ENCODE measurements at regions not wholly inside any gene's neighbourhood (a gene's known extent, or its start where the extent isn't known, plus 50 kb on each side); places are given as distances from the start of the nearest gene placed in this dataset.

GRCh38 chr7:117974891-117975290, 101.7 kb upstream of the CTTNBP2 start:
- H3K27ac ChIP-seq (ENCODE audit: low read depth, low read length) = no peak overlapping the region
- WGBS = 88% methylated on average over 1 of the region's 2 CpGs
- no peak overlapping the region for H3K9ac ChIP-seq (ENCODE audit: low read depth, low read length)
- H3K36me3 ChIP-seq (ENCODE audit: insufficient read depth, low read length) = no peaks in the 10 kb centered on the region
- H3K27me3 ChIP-seq (ENCODE audit: insufficient read depth, low read length) = no peaks in the 10 kb centered on the region
- no peak overlapping the region for H3K4me3 ChIP-seq (ENCODE audit: low read length)
- no peaks in the 10 kb centered on the region for H3K9me3 ChIP-seq (ENCODE audit: insufficient read depth, low read depth, low read length)
- H3K4me1 ChIP-seq (ENCODE audit: insufficient read depth, low read length) = no peaks in the 10 kb centered on the region

DNA sequence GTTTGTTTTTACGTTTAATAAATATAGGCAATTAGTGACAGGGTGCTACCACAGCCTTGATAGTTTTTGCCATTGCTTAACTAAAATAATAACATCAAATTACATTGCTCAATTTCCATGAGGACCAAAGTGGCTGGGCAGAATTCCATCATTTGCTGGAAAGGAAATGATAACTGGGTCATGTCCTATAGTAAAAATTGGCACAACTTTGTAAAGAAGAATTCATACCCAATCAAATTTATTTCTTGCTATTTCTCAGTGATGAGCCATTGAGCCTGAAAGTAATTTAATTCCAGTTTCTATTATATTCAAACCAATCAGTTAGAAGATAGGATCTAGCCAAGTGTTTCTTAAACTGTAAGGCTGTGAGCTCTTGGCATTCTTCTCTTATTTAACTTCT, 102.2 kb upstream of the CTTNBP2 start:
- Histone ChIP-seq H3K4me1 (ENCODE audit: insufficient read depth, low read length) (no peaks in the 10 kb centered on the region), H3K27ac (ENCODE audit: low read depth, low read length) (no peak overlapping the region), H3K36me3 (ENCODE audit: insufficient read depth, low read length) (no peaks in the 10 kb centered on the region), H3K9ac (ENCODE audit: low read depth, low read length) (no peak overlapping the region), H3K9me3 (ENCODE audit: insufficient read depth, low read depth, low read length) (no peaks in the 10 kb centered on the region), H3K27me3 (ENCODE audit: insufficient read depth, low read length) (no peaks in the 10 kb centered on the region), H3K4me3 (ENCODE audit: low read length) (no peak overlapping the region)
- no CpG with 5 or more reads among the region's 1 CpG for WGBS

DNA sequence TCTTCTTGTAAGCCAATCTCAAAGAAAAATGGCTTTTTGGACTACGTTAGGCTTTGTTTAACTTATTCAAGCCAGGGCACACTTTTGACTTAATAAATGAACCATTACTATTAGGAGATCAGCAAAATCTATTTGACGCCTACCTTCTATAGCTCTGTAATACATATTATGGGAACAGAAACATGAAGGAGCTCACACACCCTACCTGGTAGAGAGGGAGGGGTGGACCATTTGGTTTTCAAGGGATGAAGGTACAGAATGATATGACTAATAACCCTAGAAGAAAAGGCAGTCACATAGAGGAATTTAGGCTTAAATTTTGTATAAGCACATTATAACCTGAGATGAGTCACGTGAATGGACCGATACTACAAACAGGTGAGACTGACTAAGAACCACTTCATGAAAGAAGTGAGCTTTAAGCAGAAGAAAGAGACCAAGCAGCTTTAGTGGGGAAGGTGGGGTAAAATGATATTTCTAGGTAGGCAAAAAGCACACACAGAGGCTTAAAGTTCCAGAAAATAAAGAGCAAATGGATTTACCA, 106.8 kb upstream of the CTTNBP2 start:
- WGBS = 95% methylated on average over 3 of the region's 4 CpGs
- Histone ChIP-seq H3K4me3 (ENCODE audit: low read length) (no peak overlapping the region), H3K9ac (ENCODE audit: low read depth, low read length) (no peak overlapping the region), H3K4me1 (ENCODE audit: insufficient read depth, low read length) (no peaks in the 10 kb centered on the region), H3K27me3 (ENCODE audit: insufficient read depth, low read length) (no peaks in the 10 kb centered on the region), H3K27ac (ENCODE audit: low read depth, low read length) (no peak overlapping the region), H3K36me3 (ENCODE audit: insufficient read depth, low read length) (no peaks in the 10 kb centered on the region), H3K9me3 (ENCODE audit: insufficient read depth, low read depth, low read length) (no peaks in the 10 kb centered on the region)

GRCh38 chr7:117982071-117983055, 109.1 kb upstream of the CTTNBP2 start:
- Histone ChIP-seq H3K9ac (ENCODE audit: low read depth, low read length) (no peak overlapping the region), H3K27ac (ENCODE audit: low read depth, low read length) (no peak overlapping the region), H3K27me3 (ENCODE audit: insufficient read depth, low read length) (no peaks in the 10 kb centered on the region), H3K4me3 (ENCODE audit: low read length) (no peak overlapping the region), H3K9me3 (ENCODE audit: insufficient read depth, low read depth, low read length) (no peaks in the 10 kb centered on the region), H3K36me3 (ENCODE audit: insufficient read depth, low read length) (no peaks in the 10 kb centered on the region), H3K4me1 (ENCODE audit: insufficient read depth, low read length) (no peaks in the 10 kb centered on the region)
- 92% methylated on average over 10 of the region's 11 CpGs for WGBS

GRCh38 chr7:117986645-117987269, 113.5 kb upstream of the CTTNBP2 start:
- H3K36me3 ChIP-seq (ENCODE audit: insufficient read depth, low read length) = no peaks in the 10 kb centered on the region

GRCh38 chr7:117990834-117991233, 117.6 kb upstream of the CTTNBP2 start:
- no peaks in the 10 kb centered on the region for H3K36me3 ChIP-seq (ENCODE audit: insufficient read depth, low read length)
- no peaks in the 10 kb centered on the region for H3K4me1 ChIP-seq (ENCODE audit: insufficient read depth, low read length)
- no peak overlapping the region for H3K9ac ChIP-seq (ENCODE audit: low read depth, low read length)
- H3K4me3 ChIP-seq (ENCODE audit: low read length) = no peak overlapping the region
- no peaks in the 10 kb centered on the region for H3K27me3 ChIP-seq (ENCODE audit: insufficient read depth, low read length)
- H3K9me3 ChIP-seq (ENCODE audit: insufficient read depth, low read depth, low read length) = no peaks in the 10 kb centered on the region
- no peak overlapping the region for H3K27ac ChIP-seq (ENCODE audit: low read depth, low read length)

More at GRCh38 chr7:117986645-117987269, 113.5 kb upstream of the CTTNBP2 start:
- no peaks in the 10 kb centered on the region for H3K4me1 ChIP-seq (ENCODE audit: insufficient read depth, low read length)
- H3K4me3 ChIP-seq (ENCODE audit: low read length) = no peak overlapping the region
- H3K9me3 ChIP-seq (ENCODE audit: insufficient read depth, low read depth, low read length) = no peaks in the 10 kb centered on the region
- H3K9ac ChIP-seq (ENCODE audit: low read depth, low read length) = no peak overlapping the region
- no peaks in the 10 kb centered on the region for H3K27me3 ChIP-seq (ENCODE audit: insufficient read depth, low read length)
- no peak overlapping the region for H3K27ac ChIP-seq (ENCODE audit: low read depth, low read length)
- 88% methylated on average over 2 of the region's 2 CpGs for WGBS

- Histone ChIP-seq H3K4me1 (ENCODE audit: insufficient read depth, low read length) (0 out of 2 replicates have a peak, but pooled peaks cover under 1% of the 10 kb centered on the region), H3K36me3 (ENCODE audit: insufficient read depth, low read length) (no peaks in the 10 kb centered on the region), H3K9me3 (ENCODE audit: insufficient read depth, low read depth, low read length) (no peaks in the 10 kb centered on the region), H3K27me3 (ENCODE audit: insufficient read depth, low read length) (no peaks in the 10 kb centered on the region), H3K27ac (ENCODE audit: low read depth, low read length) (no peak overlapping the region), H3K4me3 (ENCODE audit: low read length) (no peak overlapping the region), H3K9ac (ENCODE audit: low read depth, low read length) (no peak overlapping the region)
- WGBS = 100% methylated on average over 1 of the region's 1 CpG
Observed at GRCh38 chr7:117992635-117993376, 119.6 kb upstream of the CTTNBP2 start.

DNA sequence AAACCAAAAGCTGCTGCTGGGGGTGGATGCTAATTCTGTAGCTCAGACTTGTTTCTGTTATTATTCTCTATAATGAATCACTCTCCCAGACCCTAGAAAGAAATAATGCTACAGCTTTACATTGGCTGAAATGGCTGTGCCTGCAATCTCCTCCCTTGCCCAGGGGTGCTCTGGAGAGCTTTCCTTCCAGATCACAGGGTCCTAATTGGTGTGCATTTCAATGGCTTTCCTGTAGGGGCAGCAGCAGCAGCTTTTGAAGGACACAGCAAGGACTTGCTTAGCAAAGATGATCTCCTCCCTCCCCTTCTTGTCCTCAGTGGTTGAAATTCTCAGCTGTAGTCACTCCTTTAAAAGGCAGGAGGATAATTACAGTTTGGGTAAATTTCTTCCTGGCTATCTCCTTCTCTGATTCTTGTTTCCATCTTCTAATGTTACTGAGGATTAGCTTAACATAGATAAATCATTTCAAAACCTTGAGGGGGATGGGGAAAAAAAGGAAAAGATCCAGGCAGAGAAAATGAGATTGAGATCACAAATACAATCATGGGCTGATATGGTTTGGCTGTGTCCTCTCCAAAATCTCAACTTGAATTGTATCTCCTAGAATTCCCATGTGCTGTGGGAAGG, 120.2 kb upstream of the CTTNBP2 start:
- H3K4me3 ChIP-seq (ENCODE audit: low read length) = no peak overlapping the region
- no peaks in the 10 kb centered on the region for H3K9me3 ChIP-seq (ENCODE audit: insufficient read depth, low read depth, low read length)
- H3K27me3 ChIP-seq (ENCODE audit: insufficient read depth, low read length) = no peaks in the 10 kb centered on the region
- peaks cover 7% of the 10 kb centered on the region for H3K4me1 ChIP-seq (ENCODE audit: insufficient read depth, low read length)
- no peak overlapping the region for H3K27ac ChIP-seq (ENCODE audit: low read depth, low read length)
- no peak overlapping the region for H3K9ac ChIP-seq (ENCODE audit: low read depth, low read length)
- no peaks in the 10 kb centered on the region for H3K36me3 ChIP-seq (ENCODE audit: insufficient read depth, low read length)

DNA sequence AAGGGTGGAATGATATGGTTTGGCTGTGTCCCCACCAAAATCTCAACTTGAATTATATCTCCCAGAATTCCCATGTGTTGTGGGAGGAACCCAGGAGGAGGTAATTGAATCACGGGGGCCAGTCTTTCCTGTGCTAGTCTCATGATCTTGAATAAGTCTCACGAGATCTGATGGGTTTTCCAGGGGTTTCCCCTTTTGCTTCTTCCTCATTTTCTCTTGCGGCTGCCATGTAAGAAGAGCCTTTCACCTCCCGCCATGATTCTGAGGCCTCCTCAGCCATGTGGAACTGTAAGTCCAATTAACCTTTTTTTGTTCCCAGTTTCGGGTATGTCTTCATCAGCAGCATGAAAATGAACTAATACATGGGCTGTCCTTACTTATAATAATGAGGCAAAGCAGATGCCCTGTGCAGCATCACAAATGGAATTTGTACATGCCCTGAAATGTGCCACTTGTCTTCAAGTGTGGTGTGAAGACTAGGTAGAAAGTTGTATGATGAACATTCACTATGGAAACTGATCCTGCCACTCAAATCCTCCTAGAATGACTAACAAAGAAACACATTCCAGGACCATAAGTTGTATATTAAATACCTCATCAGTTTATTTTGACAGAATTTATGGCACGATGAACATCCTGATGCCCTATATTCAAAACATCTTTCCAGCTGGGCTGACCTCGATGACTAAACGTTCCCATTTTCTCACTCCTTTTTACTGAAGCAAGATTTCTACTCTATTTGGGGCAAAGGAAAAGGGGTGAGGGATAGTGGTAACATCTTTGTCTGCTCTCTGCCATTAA, 122.8 kb upstream of the CTTNBP2 start:
- no peak overlapping the region for H3K27ac ChIP-seq (ENCODE audit: low read depth, low read length)
- no peaks in the 10 kb centered on the region for H3K9me3 ChIP-seq (ENCODE audit: insufficient read depth, low read depth, low read length)
- H3K4me3 ChIP-seq (ENCODE audit: low read length) = no peak overlapping the region
- H3K9ac ChIP-seq (ENCODE audit: low read depth, low read length) = no peak overlapping the region
- no peaks in the 10 kb centered on the region for H3K27me3 ChIP-seq (ENCODE audit: insufficient read depth, low read length)
- no peaks in the 10 kb centered on the region for H3K36me3 ChIP-seq (ENCODE audit: insufficient read depth, low read length)
- peaks cover 10% of the 10 kb centered on the region for H3K4me1 ChIP-seq (ENCODE audit: insufficient read depth, low read length)
- WGBS = 95% methylated on average over 8 of the region's 8 CpGs
